ENCODE measurements at regions not wholly inside any gene's neighbourhood (a gene's known extent, or its start where the extent isn't known, plus 50 kb on each side); places are given as distances from the start of the nearest gene placed in this dataset.
"Not testable (repeated sequence)": the region's sequence is repeated elsewhere in the genome, so short reads cannot be mapped to it uniquely, and the experiment has no call there.

- DNase-seq (ENCODE audit: low read depth), result no peak
Measured at GRCh38 chr2:215654148-215654819, 218.4 kb upstream of the FN1 start.

DNA sequence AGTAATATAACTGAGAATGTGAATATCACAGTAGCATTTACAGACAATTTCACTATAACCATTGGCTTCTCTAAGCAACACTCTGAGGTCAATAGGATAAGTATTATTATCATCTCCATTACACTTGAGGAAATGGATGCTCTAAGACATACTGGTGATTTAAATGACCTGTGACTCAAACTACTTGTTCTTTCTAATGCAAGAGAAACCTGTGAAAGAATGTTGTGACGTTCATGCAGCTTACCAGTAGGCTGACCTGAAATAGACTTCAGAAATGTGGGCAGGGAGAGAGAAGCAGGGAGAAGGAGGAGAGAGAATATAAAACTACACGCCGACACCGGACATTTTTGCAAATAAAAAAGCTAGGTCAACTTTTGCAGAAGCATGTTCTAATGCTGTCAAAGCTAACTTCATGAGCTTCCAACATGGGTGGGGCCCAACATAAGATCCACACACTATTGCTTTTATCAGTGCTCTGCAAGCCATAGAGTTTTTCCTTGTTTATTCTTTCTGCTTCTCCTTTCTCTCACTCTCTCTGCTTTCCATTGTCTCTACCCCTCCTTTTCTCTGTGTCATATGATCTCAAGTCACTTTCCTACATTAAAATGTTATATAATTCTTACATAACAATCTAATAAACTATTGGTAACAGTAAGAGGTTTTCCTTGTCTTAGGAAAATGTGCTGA is 217.6 kb upstream of the FN1 start:
- DNase-seq (ENCODE audit: low read depth), result no peak

GRCh38 chr2:215652388-215652787 is 216.5 kb upstream of the FN1 start:
- no peak for DNase-seq (ENCODE audit: low read depth)

DNA sequence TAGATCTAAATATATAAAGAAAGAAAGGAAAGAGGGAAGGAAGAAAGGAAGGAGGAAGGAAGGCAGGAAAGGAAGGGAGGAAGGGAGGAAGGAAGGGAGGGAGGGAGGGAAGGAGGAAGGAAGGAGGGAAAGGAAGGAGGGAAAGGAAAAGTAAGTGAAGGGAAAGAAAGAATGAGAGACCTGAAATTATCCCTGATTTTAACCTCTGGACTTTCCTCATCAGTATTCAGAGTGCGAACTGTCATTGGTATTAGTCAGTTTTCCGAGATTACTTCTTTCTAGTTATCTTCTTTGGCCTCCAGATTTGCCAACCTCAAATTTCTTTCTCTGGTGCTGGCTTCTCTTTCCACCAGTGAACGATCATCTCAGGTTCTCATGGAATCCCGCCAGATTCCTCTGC is 215.5 kb upstream of the FN1 start:
- no peak for DNase-seq (ENCODE audit: low read depth)

DNA sequence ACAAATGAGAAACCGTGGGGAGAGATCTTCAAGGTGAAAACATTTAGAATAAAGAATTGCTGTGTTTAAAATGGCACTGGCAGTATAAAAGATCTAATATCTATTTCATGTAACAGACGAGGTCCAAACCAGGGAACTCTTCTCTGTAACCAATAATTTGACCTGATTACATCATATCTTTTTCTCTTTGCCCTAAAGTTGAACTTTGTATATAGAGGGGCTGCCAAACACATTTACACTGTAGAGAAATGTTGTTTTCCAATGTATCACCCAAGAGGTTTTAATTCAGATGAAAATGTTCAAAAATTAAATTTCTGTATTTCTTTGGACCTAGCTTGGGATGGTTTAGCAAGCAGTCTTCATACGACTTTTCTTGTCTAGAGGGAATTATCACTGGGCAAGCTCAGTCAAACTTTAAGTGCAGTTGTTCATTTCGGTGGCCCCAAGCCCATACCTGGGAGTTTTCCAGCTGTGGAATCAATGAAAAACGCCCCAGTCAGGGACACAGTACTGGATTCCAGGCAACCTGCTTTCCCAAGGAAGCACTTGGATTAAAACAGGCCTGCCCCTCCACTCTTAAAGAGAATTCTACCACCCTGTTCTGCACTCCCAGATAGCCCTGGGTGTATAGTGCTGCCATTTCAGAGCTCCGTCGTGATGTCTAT is 208.5 kb upstream of the FN1 start:
- DNase-seq (ENCODE audit: low read depth), result no peak

DNA sequence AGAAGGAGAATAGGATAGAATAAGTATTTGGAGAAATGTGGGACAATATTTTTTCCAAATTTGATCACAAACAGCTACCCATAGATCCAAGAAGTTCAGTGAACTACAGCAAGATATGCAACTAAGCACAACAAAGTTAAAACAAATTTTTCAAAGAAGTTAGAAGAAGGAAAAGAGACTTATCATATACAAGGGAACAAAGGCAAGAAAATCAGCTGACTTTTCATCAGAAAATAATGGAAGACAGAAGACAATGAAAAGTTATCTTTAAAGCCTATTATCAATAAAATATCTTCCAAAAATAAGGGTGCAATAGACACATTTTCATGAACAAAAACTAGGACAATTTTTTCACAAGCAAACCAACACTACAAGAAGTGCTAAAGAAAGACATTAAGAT is 202.8 kb upstream of the FN1 start:
- DNase-seq (ENCODE audit: low read depth), result no peak

- no peak for DNase-seq (ENCODE audit: low read depth)
Measured at GRCh38 chr2:215637651-215638050, 201.8 kb upstream of the FN1 start.

GRCh38 chr2:215636816-215637215 is 200.9 kb upstream of the FN1 start:
- no peak for DNase-seq (ENCODE audit: low read depth)

DNA sequence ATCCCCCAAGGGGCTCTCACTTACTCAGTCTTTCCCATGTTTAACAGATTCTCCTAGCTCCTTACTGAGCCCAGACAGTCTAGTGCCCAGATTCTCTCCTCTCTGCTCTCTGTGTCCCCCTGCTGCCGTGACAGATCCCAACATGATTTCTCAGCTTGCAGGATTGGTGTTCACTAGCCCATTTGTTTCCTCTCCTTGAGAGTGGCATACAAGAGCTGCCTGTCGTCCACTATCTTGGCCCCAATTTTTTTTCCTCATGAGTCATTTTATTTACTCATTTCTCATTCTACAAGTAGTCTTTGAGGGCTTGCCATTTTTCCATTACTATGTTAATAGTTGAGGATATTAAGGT is 199.9 kb upstream of the FN1 start:
- DNase-seq (ENCODE audit: low read depth), result no peak

- no peak for DNase-seq (ENCODE audit: low read depth)
Measured at GRCh38 chr2:215635071-215635787, 199.4 kb upstream of the FN1 start.

GRCh38 chr2:215633360-215633759 is 197.5 kb upstream of the FN1 start:
- DNase-seq (ENCODE audit: low read depth), result no peak

DNA sequence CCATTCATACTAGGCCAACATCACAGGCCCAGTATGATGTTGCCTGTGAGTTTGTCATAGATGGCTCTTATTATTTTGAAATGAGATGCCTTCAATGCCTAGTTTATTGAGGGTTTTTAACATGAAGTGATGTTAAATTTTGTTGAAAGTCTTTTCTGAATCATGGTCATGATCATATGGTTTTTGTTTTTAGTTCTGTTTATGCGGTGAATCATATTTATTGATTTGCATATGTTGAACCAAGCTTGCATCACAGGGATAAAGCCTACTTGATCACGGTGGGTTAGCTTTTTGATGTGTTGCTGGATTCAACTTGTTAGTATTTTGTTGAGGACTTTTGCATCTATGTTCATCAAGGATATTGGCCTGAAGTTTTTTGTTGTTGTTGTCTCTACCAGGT is 195.8 kb upstream of the FN1 start:
- no peak for DNase-seq (ENCODE audit: low read depth)

GRCh38 chr2:215630796-215631195 is 194.9 kb upstream of the FN1 start:
- not testable (repeated sequence) for DNase-seq (ENCODE audit: low read depth)

GRCh38 chr2:215627771-215628170 is 191.9 kb upstream of the FN1 start:
- no peak for DNase-seq (ENCODE audit: low read depth)

GRCh38 chr2:215626812-215627281 is 191.0 kb upstream of the FN1 start:
- DNase-seq (ENCODE audit: low read depth), result no peak

DNA sequence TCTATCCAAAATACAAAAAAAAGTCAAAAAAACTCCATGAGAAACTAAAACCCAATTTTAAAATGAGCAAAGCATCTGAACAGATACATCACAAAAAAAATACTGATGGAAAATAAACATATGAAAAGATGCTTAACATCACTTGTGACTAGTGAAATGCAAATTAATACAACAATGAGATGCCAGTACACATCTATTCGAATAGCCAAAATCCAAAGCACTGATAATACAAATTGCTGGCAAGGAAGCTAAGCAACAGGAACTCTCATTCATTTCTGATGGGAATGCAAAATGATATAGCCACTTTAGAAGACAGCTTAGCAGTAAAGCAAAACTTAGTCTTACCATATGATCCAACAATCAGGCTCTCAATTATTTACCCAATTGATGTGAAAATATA is 190.2 kb upstream of the FN1 start:
- no peak for DNase-seq (ENCODE audit: low read depth)

GRCh38 chr2:215625207-215625606 is 189.3 kb upstream of the FN1 start:
- no peak for DNase-seq (ENCODE audit: low read depth)

DNA sequence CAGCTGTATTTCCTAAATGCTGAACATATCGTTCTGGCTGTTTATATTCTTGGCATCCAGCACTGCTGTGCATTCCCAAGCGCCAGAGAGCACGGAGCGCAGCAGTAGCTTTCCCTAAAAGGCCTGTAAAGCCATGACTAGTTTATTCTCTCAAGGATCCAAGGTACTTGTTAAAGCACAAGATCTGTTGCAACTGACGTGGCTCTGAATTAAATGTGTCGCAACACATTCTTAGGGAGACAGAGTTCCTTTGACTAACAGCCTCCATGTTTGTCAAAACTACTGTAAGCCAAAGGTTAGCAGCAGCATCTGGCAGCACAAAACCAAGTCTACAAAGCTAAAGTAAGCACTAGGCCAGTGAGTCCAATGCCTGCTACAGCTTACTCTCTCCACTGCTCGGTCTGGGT is 188.6 kb upstream of the FN1 start:
- DNase-seq (ENCODE audit: low read depth), result no peak

DNA sequence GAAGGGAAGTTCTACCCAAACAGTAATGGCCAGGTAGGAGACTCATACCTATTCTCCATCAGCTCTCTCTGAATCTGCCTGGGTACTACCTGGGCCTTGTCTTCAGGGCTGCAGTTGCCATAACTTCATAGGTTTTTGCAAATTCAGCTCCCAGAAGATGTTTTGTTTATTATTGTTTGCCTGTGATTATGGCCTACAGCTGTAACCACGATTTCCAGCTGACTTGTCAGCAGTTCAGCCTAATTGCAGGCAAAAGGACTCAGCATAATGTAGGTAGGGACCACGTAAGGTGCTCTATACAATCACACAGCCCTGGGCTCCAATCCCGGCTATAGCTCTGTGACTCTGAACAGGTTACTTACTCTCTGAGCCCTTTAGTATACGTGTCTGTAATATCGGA is 187.0 kb upstream of the FN1 start:
- no peak for DNase-seq (ENCODE audit: low read depth)

DNA sequence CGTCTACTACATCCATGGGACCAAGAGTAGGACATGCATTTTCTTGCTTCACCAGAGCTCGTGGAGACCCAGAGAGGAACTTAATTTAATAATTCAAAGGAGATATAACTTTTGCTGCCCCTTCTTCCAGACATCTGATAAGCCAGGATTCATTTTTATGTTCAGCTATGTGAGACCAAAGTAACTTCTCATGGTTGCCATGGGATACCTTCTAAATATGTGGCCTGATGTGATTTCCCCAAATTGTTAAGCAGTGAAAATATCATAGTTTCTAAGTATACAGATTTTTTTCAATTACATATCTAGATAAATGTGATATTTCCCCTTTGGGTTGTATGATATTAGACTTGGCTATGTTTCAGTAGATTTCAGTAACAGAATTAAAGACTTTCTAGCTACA is 185.5 kb upstream of the FN1 start:
- no peak for DNase-seq (ENCODE audit: low read depth)

DNA sequence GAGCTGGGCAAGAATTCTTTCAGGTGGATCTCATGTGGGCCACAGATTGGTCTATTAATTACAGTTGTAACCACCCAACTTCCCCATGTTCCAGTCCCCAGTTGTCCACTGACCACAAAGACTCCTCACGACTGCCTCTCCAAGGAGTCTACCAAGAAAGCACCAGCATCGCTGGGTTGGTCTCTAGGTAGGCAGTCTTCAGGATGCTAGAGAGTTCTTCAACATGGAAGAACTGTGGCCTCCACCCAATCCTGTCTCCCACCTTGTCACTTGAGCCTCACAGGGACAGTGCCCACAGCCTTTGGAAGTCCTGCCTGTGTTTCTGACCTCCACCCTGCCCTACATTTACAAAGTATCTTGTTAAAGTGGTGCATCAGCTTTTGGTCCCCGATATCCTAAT is 184.7 kb upstream of the FN1 start:
- no peak for DNase-seq (ENCODE audit: low read depth)

DNA sequence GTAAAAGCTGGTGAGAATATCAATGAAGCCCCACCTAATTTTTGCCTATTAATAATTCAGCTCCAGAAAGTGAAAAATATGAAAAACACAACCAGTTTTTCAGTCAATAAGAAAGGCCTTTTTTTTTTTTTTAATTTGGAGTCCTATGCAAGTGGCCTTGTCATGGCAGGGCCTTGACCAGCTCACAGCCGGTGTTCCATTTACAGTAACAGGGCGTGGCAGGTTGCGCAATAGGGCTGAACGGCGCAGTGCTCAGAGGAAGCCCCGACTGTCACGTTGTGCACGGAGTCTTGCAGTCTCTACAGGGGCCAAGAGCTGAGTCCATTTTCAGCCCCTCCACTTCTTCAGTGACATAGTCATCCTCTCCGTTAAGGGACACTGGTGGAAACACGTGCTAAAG is 184.1 kb upstream of the FN1 start:
- no peak for DNase-seq (ENCODE audit: low read depth)

Data from HS-27A (cell line).